SK-N-SH treated with all-trans-retinoic acid at 6 μM for 48 hours (cell line): ENCODE measurements at regions not wholly inside any gene's neighbourhood (a gene's known extent, or its start where the extent isn't known, plus 50 kb on each side); places are given as distances from the start of the nearest gene placed in this dataset.

Experiments
- RARB ChIP-seq: fragments of 250-450 bp; sonication (Bioruptor Pico); IDR thresholded peaks from 2 replicates; pipeline ENCODE4 v1.8.0; 2021; ENCODE audit warnings: mild to moderate bottlenecking, moderate library complexity
- ZC3H10 ChIP-seq: fragments of 250-450 bp; sonication (Bioruptor Pico); IDR thresholded peaks from 2 replicates; pipeline ENCODE4 v1.5.1; 2021; ENCODE audit warnings: mild to moderate bottlenecking, moderate library complexity
- TF ChIP-seq, protein P1 (sequence below): fragments of 250-450 bp; sonication (Bioruptor Pico); IDR thresholded peaks from 2 replicates; pipeline ENCODE4 v1.5.0; 2020; ENCODE audit warnings: mild to moderate bottlenecking, moderate library complexity
- TF ChIP-seq, protein P2 (sequence below): fragments of 250-450 bp; sonication (Bioruptor Pico); IDR thresholded peaks from 2 replicates; pipeline ENCODE4 v1.5.1; 2020; ENCODE audit warnings: low read depth, mild to moderate bottlenecking, moderate library complexity

DNA sequence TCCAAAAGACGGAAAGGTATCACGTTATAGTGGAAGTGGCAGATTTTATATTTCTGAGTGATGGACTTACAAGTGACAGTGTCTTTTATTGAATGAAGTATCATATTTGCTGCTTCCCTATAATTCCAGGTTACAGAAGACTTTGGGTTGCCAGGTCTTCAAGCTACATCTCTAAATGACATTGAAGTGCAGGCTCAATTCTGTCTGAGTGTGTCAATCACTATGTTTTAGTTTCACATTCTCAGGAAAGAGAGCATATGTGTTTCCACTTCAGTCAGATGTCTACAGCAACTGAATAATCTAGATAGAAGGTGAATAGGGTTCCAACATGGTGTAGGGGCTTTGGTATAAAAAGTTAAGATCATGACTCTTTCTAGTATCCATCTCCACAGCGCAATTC, 492.7 kb upstream of the API5 start:
- TF ChIP-seq, protein P1, sequence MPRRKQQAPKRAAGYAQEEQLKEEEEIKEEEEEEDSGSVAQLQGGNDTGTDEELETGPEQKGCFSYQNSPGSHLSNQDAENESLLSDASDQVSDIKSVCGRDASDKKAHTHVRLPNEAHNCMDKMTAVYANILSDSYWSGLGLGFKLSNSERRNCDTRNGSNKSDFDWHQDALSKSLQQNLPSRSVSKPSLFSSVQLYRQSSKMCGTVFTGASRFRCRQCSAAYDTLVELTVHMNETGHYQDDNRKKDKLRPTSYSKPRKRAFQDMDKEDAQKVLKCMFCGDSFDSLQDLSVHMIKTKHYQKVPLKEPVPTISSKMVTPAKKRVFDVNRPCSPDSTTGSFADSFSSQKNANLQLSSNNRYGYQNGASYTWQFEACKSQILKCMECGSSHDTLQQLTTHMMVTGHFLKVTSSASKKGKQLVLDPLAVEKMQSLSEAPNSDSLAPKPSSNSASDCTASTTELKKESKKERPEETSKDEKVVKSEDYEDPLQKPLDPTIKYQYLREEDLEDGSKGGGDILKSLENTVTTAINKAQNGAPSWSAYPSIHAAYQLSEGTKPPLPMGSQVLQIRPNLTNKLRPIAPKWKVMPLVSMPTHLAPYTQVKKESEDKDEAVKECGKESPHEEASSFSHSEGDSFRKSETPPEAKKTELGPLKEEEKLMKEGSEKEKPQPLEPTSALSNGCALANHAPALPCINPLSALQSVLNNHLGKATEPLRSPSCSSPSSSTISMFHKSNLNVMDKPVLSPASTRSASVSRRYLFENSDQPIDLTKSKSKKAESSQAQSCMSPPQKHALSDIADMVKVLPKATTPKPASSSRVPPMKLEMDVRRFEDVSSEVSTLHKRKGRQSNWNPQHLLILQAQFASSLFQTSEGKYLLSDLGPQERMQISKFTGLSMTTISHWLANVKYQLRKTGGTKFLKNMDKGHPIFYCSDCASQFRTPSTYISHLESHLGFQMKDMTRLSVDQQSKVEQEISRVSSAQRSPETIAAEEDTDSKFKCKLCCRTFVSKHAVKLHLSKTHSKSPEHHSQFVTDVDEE (CRISPR knock-in tag), result no peak
- no peak for TF ChIP-seq RARB (CRISPR knock-in tag)
- TF ChIP-seq, protein P2, sequence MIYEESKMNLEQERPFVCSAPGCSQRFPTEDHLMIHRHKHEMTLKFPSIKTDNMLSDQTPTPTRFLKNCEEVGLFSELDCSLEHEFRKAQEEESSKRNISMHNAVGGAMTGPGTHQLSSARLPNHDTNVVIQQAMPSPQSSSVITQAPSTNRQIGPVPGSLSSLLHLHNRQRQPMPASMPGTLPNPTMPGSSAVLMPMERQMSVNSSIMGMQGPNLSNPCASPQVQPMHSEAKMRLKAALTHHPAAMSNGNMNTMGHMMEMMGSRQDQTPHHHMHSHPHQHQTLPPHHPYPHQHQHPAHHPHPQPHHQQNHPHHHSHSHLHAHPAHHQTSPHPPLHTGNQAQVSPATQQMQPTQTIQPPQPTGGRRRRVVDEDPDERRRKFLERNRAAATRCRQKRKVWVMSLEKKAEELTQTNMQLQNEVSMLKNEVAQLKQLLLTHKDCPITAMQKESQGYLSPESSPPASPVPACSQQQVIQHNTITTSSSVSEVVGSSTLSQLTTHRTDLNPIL, result no peak
- no peak for TF ChIP-seq ZC3H10 (CRISPR knock-in tag)
